Cardiac muscle cell (in vitro differentiated cells and primary cell): ENCODE measurements at regions not wholly inside any gene's neighbourhood (a gene's known extent, or its start where the extent isn't known, plus 50 kb on each side); places are given as distances from the start of the nearest gene placed in this dataset.

Experiments used
- DNase-seq, 2 donors: peaks; one replicate each; pipeline versions ENCODE4 v3.0.0 to v3.0.0-alpha.2; 2010 to 2017; ENCODE audit warnings: low read depth in 1 of 2, low spot score in 1 of 2
- H3K27ac ChIP-seq: fragments of 200-600 bp; sonication (generic); 2 replicates; pipeline ENCODE4 v1.5.1; 2016
- H3K27me3 ChIP-seq: fragments of 200-600 bp; sonication (generic); 2 replicates; pipeline ENCODE4 v1.6.0; 2016; ENCODE audit warnings: control low read depth
- H3K36me3 ChIP-seq: fragments of 200-600 bp; sonication (generic); 2 replicates; pipeline ENCODE4 v1.5.1; 2016; ENCODE audit warnings: control low read depth
- H3K4me1 ChIP-seq: fragments of 200-600 bp; sonication (generic); 2 replicates; pipeline ENCODE4 v1.8.1; 2017; ENCODE audit warnings: low read depth, mild to moderate bottlenecking, mixed run types
- H3K4me3 ChIP-seq: fragments of 200-600 bp; sonication (generic); 2 replicates; pipeline ENCODE4 v1.5.1; 2016; ENCODE audit warnings: mild to moderate bottlenecking
- H3K9me3 ChIP-seq: fragments of 200-600 bp; sonication (generic); 2 replicates; pipeline ENCODE4 v1.5.1; 2017; ENCODE audit warnings: low read depth, mild to moderate bottlenecking, control low read depth
- CTCF ChIP-seq: IDR thresholded peaks from 2 replicates; pipeline ENCODE4 v1.5.1; 2012; ENCODE audit warnings: low read depth, mild to moderate bottlenecking, low read length

- no peaks in the 10 kb centered on the region for H3K9me3 ChIP-seq
- no peak for TF ChIP-seq CTCF
- no peaks in the 10 kb centered on the region for H3K36me3 ChIP-seq
- no peak for DNase-seq
- peaks cover 10% of the 10 kb centered on the region for H3K4me1 ChIP-seq
- H3K27ac ChIP-seq = no peak overlapping the region
- no peaks in the 10 kb centered on the region for H3K27me3 ChIP-seq
- no peak overlapping the region for H3K4me3 ChIP-seq
Observed at GRCh38 chr5:38163636-38164237, 94.6 kb upstream of the EGFLAM start.

GRCh38 chr5:38162625-38163024 is 95.7 kb upstream of the EGFLAM start:
- TF ChIP-seq CTCF = no peak
- Histone ChIP-seq H3K27ac (no peak overlapping the region), H3K27me3 (no peaks in the 10 kb centered on the region), H3K9me3 (no peaks in the 10 kb centered on the region), H3K4me3 (no peak overlapping the region), H3K4me1 (peaks cover 2% of the 10 kb centered on the region), H3K36me3 (no peaks in the 10 kb centered on the region)
- no peak for DNase-seq

GRCh38 chr5:38157024-38157423 is 101.3 kb upstream of the EGFLAM start:
- no peaks in the 10 kb centered on the region for H3K4me1 ChIP-seq
- peak in 1 of 2 donors; percentile 9 for DNase-seq
- H3K9me3 ChIP-seq = no peaks in the 10 kb centered on the region
- no peaks in the 10 kb centered on the region for H3K36me3 ChIP-seq
- no peaks in the 10 kb centered on the region for H3K27me3 ChIP-seq
- H3K4me3 ChIP-seq = no peak overlapping the region
- no peak overlapping the region for H3K27ac ChIP-seq
- TF ChIP-seq CTCF = no peak

GRCh38 chr5:38154615-38155204 is 103.6 kb upstream of the EGFLAM start:
- Histone ChIP-seq H3K36me3 (no peaks in the 10 kb centered on the region), H3K9me3 (no peaks in the 10 kb centered on the region), H3K4me3 (no peak overlapping the region), H3K27ac (no peak overlapping the region), H3K4me1 (no peaks in the 10 kb centered on the region), H3K27me3 (no peaks in the 10 kb centered on the region)
- no peak for TF ChIP-seq CTCF
- DNase-seq = no peak

GRCh38 chr5:38151878-38152277 is 106.5 kb upstream of the EGFLAM start:
- DNase-seq = no peak
- H3K27me3 ChIP-seq = no peaks in the 10 kb centered on the region
- H3K36me3 ChIP-seq = no peaks in the 10 kb centered on the region
- no peaks in the 10 kb centered on the region for H3K9me3 ChIP-seq
- no peak overlapping the region for H3K4me3 ChIP-seq
- no peaks in the 10 kb centered on the region for H3K4me1 ChIP-seq
- TF ChIP-seq CTCF = no peak
- H3K27ac ChIP-seq = no peak overlapping the region
